Ishikawa (cell line): ENCODE measurements at regions not wholly inside any gene's neighbourhood (a gene's known extent, or its start where the extent isn't known, plus 50 kb on each side); places are given as distances from the start of the nearest gene placed in this dataset.

Experiments used
- CEBPB ChIP-seq: IDR thresholded peaks from 2 replicates; pipeline ENCODE4 v1.6.1; 2012
- CREB1 ChIP-seq: IDR thresholded peaks from 2 replicates; pipeline ENCODE4 v1.6.1; 2012; ENCODE audit warnings: low read depth
- EGR1 ChIP-seq: IDR thresholded peaks from 2 replicates; pipeline ENCODE4 v1.6.1; 2012
- EP300 ChIP-seq: IDR thresholded peaks from 2 replicates; pipeline ENCODE4 v1.6.1; 2012; ENCODE audit warnings: borderline replicate concordance
- FOXM1 ChIP-seq: IDR thresholded peaks from 2 replicates; pipeline ENCODE4 v1.6.1; 2012; ENCODE audit warnings: low read depth, borderline replicate concordance
- NFIC ChIP-seq: IDR thresholded peaks from 2 replicates; pipeline ENCODE4 v1.6.1; 2012
- RAD21 ChIP-seq: IDR thresholded peaks from 2 replicates; pipeline ENCODE4 v1.6.1; 2012; ENCODE audit warnings: low read depth
- REST ChIP-seq: IDR thresholded peaks from 2 replicates; pipeline ENCODE4 v1.6.1; 2012; ENCODE audit warnings: low read depth, mild to moderate bottlenecking
- TAF1 ChIP-seq: IDR thresholded peaks from 2 replicates; pipeline ENCODE4 v1.6.1; 2012; ENCODE audit warnings: low read depth, mild to moderate bottlenecking
- TCF12 ChIP-seq: IDR thresholded peaks from 2 replicates; pipeline ENCODE4 v1.6.1; 2012; ENCODE audit warnings: low read depth
- TEAD4 ChIP-seq: IDR thresholded peaks from 2 replicates; pipeline ENCODE4 v1.6.1; 2012
- USF1 ChIP-seq: IDR thresholded peaks from 2 replicates; pipeline ENCODE4 v1.6.1; 2012
- YY1 ChIP-seq: IDR thresholded peaks from 2 replicates; pipeline ENCODE4 v1.6.1; 2012; ENCODE audit warnings: low read depth
- ZBTB7A ChIP-seq: IDR thresholded peaks from 2 replicates; pipeline ENCODE4 v1.6.1; 2012; ENCODE audit warnings: low read depth
- TF ChIP-seq, protein P1 (sequence below): IDR thresholded peaks from 2 replicates; pipeline ENCODE4 v1.6.1; 2012

GRCh38 chr12:131573631-131574394 is 137.1 kb upstream of the SFSWAP start:
- no peak for TF ChIP-seq NFIC
- no peak for TF ChIP-seq YY1
- TF ChIP-seq TEAD4 = no peak
- no peak for TF ChIP-seq CREB1
- no peak for TF ChIP-seq USF1
- no peak for TF ChIP-seq TAF1
- TF ChIP-seq, protein P1, sequence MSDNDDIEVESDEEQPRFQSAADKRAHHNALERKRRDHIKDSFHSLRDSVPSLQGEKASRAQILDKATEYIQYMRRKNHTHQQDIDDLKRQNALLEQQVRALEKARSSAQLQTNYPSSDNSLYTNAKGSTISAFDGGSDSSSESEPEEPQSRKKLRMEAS = no peak
- TF ChIP-seq EGR1 = no peak
- no peak for TF ChIP-seq CEBPB
- no peak for TF ChIP-seq TCF12
- TF ChIP-seq REST = no peak

DNA sequence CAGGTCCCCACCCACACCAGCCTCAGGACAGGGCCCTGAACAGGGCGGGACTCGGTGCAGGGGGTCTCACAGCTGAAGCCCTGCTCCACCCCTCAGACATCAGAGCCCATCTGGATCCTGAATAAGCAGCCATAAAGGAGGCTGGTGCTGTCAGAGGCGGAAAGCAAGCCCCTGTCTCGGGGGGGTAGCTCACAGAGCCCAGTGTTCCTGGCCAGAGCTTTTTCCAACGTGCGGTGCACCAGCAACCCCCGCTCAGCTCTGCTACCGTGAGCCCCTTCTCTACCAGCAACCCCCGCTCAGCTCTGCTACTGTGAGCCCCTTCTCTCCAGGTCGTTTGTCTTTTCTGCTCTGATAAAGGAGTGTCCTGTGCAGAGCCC is 136.5 kb upstream of the SFSWAP start:
- TF ChIP-seq ZBTB7A (no peak), CREB1 (no peak), REST (no peak)

GRCh38 chr12:131575371-131575770 is 135.5 kb upstream of the SFSWAP start:
- no peak for TF ChIP-seq YY1
- TF ChIP-seq CEBPB = no peak
- TF ChIP-seq ZBTB7A = no peak
- TF ChIP-seq CREB1 = no peak
- TF ChIP-seq REST = no peak
- no peak for TF ChIP-seq TAF1
- no peak for TF ChIP-seq EP300
- TF ChIP-seq RAD21 = no peak
- TF ChIP-seq NFIC = no peak
- TF ChIP-seq EGR1 = no peak
- TF ChIP-seq TEAD4 = no peak

- no peak for TF ChIP-seq TAF1
- no peak for TF ChIP-seq ZBTB7A
- TF ChIP-seq CEBPB = no peak
Observed at GRCh38 chr12:131577766-131578165, 133.1 kb upstream of the SFSWAP start.

GRCh38 chr12:131578828-131579470 is 131.9 kb upstream of the SFSWAP start:
- TF ChIP-seq EP300 (no peak), EGR1 (no peak), FOXM1 (no peak), TAF1 (no peak)
- TF ChIP-seq, protein P1 = no peak
